NCI-H2081 (cell line): ENCODE measurements at regions not wholly inside any gene's neighbourhood (a gene's known extent, or its start where the extent isn't known, plus 50 kb on each side); places are given as distances from the start of the nearest gene placed in this dataset.
"Not testable (repeated sequence)": the region's sequence is repeated elsewhere in the genome, so short reads cannot be mapped to it uniquely, and the experiment has no call there.

ENCODE experiments used
- DNase-seq, 2 experiments: peaks; one replicate each; lab custom pipeline; 2025; lab: John Stamatoyannopoulos, UW

- no peak for DNase-seq
These were observed 677.7 kb upstream of the NECTIN3 start for GRCh38 chr3:110393941-110394340.

GRCh38 chr3:110397115-110397514, 674.5 kb upstream of the NECTIN3 start:
- no peak for DNase-seq

GRCh38 chr3:110400315-110400714, 671.3 kb upstream of the NECTIN3 start:
- DNase-seq = no peak

GRCh38 chr3:110405830-110406585, 665.6 kb upstream of the NECTIN3 start:
- DNase-seq = no peak

GRCh38 chr3:110413266-110413665, 658.4 kb upstream of the NECTIN3 start:
- no peak for DNase-seq

- no peak for DNase-seq
These were observed 657.5 kb upstream of the NECTIN3 start for GRCh38 chr3:110413807-110414748.

DNA sequence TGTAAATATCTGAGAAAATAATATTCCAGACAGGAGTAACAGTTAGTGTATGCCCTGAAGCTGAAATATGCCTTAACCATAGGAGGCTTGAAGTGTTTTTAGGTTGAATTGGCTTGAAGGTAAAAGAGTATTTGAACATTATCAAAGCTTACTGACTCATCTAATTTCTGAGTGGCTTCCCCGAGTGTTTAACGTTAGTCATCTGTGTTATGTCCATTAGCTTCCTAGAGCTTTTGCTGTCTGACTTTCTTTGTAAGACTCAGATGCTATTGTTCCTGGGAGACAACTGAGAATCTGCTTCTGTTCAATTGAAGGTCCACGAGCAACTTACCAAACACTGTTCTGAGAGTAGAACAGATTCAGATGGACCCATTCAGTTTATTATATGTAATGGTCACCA, 656.8 kb upstream of the NECTIN3 start:
- no peak for DNase-seq

- peak in 1 of 2 experiments; percentile 2 for DNase-seq
These were observed 652.5 kb upstream of the NECTIN3 start for GRCh38 chr3:110419096-110419495.

GRCh38 chr3:110419601-110420000, 652.0 kb upstream of the NECTIN3 start:
- DNase-seq = no peak

GRCh38 chr3:110420158-110420641, 651.4 kb upstream of the NECTIN3 start:
- DNase-seq = no peak

GRCh38 chr3:110423276-110423675, 648.3 kb upstream of the NECTIN3 start:
- no peak for DNase-seq

DNA sequence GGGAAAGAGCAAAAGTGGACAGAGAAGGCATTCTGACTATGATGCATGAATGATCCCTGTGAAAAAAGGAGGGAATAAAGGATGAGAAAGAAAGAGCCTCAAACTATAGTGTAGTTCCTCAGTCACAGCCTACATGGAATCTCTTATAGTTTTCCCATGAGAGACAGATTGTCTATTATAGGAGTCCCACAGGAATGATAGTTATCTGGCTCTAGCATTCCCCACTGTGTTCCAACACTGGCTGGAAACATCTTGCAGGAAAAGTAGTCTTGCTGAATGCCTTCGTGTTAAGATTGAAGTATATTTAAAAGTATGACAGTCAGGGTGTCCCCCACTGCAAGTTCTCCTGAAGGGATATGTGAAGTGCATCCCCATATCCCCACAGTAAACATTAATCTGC, 641.5 kb upstream of the NECTIN3 start:
- DNase-seq = no peak

DNA sequence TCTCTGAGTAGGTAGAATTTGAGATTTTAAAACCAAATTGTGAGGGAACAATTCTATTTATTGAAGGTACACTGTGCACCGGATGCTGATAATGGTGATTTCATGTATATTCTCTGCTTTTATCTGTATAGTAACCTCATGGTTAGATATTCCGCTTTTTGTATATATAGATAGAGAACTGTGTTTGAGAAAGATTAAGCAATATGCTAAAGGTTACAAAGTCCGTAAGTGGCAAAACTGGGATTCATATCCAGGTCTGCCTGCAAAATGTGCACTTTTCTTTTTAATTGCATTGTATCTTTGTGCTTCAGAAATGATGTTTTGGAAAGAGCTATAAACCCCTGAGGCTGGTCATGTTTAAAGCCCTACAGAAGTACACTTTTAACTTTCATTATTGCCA, 635.4 kb upstream of the NECTIN3 start:
- no peak for DNase-seq

GRCh38 chr3:110440066-110440653, 631.5 kb upstream of the NECTIN3 start:
- not testable (repeated sequence) for DNase-seq

GRCh38 chr3:110454066-110454465, 617.5 kb upstream of the NECTIN3 start:
- no peak for DNase-seq

DNA sequence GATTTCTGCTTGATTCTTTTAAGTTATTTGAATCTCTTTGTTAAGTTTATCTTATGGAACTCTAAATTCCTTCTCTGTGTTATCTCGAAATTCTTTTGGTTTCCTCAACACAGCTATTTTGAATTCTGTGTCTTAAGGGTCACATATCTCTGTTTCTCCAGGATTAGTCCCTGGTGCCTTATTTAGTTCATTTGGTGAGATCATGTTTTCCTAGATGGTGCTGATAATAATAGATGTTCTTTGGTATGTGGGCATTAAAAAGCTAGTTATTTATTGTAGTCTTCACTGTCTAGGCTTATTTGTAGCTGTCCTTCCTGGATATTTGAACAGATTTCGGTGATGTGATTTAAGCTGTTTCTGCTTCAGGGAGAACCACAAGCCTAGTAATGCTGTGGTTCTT, 615.6 kb upstream of the NECTIN3 start:
- no peak for DNase-seq

- DNase-seq = no peak
These were observed 615.0 kb upstream of the NECTIN3 start for GRCh38 chr3:110456438-110457138.

DNA sequence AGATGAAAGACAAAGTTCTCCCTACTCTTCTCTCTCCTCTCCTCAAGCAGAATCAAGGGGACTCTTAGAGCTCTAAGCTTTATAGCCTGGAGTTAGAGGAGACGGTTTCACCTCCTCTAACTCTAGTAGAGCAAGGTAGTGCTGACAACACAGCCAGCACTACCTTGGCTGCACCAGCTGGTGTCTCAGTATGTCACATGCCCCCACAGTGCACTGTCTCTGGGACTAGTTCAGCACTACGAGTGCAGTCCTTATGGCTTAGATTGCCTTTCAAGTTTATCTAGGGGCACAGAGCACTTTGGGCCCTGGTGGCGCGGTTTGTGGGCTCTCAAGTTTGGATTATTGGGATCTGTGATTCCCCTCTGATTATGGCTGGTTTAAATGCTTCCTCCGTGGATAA, 614.1 kb upstream of the NECTIN3 start:
- DNase-seq = no peak

DNA sequence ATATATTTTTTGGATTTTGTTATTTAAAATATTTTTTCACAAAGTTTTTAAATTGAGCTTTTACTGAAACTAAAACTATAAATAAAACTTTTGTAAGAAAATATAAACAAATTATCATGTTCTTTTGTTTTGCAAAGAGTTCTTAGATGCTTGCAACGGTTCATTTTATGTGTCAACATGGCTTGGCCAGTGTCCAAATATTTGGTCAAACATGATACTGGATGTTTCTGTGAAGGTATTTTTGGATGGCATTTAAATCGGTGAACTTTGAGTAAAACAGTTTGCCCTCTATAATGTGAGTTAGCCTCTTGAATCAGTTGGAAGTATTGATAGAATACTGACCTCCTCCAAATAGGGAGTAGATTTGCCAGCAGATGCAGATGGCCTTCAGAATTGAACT, 612.6 kb upstream of the NECTIN3 start:
- no peak for DNase-seq

DNA sequence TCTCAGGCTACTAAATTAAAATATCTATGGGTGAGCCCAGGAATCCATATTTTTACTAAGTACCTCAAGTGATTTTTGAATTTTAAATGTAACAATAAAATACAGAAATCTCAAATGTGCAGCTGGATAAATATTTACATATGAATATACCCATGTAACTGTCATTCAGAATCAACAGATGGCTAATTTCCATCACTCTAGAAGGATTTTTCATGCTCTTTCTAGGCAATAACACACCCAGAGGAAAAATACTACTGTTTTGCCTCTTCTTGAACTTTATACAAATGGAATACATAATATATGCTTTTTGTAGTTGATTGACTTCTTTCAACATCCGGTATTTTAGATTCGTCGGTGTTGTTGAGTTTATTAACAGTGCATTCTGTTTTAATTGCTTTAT, 601.3 kb upstream of the NECTIN3 start:
- no peak for DNase-seq

DNA sequence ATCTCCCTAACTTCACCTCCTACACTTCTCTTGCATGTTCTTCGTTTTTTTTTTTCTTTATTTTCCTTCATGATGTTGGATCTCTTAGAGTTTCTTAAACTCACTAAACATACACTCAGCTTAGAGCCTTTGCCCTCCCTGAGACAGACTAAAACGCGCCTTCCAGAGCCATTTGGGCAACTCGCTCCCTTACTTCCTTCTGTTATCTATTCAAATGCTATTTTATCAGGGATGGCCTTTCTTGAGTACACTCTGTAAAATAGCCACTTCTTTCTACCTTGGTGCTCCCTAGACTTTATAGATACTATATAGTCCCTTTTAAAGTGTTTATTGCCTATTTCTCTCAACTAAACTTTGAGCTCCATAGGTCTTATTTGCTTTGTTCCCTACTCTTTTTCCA, 598.2 kb upstream of the NECTIN3 start:
- no peak for DNase-seq

- no peak for DNase-seq
These were observed 597.2 kb upstream of the NECTIN3 start for GRCh38 chr3:110474397-110474796.
